ENCODE measurements at regions not wholly inside any gene's neighbourhood (a gene's known extent, or its start where the extent isn't known, plus 50 kb on each side); places are given as distances from the start of the nearest gene placed in this dataset.

DNA sequence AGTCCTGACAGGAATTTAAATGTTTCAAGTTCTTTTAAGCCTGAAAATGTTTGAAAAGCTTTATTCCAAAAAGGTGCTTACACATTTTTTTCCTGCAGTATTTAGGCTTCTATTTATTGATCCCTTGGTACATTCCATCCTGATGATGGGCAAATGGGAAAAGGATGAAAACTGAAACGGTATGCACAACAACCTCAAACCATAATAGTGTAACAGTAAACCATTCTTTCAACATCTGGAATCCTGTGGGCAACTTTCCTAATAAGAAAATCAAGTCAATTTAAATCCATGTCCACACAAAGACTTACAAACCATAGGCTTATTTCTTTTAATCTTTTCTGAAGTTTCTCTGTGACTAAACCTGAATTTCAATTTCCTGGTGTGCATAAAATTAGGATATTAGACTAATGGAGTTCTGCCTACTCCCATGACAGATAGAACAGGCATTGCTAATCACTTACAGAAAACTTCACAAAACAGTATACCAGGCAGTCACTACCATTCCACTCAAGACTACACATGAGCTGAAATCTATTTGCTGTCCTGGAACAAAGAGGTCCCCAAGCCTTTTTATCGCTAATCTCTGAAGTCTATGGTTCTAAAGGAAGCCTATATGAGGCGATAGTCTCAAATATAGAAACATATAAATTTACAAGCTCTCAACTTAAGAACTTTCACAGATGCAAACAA, 103.3 kb downstream of the DLEU7 start:
- Histone ChIP-seq H3K9me3 (no peaks in the 10 kb centered on the region), H3K36me3 (ENCODE audit: control insufficient read depth in 2 of 2, extremely low read depth in 1 of 2, insufficient read depth in 1 of 2, low read length in 1 of 2) (no peaks in the 10 kb centered on the region), H3K4me3 (ENCODE audit: control insufficient read depth in 1 of 2, extremely low read depth in 1 of 2, low read length in 1 of 2) (no peak overlapping the region), H3K27me3 (replicated peaks in 1 of 2; ENCODE audit: control insufficient read depth in 2 of 2, extremely low read depth in 1 of 2, insufficient read depth in 2 of 2, low read length in 1 of 2) (no peaks in the 10 kb centered on the region), H3K27ac (ENCODE audit: low read length) (no peak overlapping the region), H3K4me1 (ENCODE audit: control insufficient read depth in 1 of 2, extremely low read depth in 1 of 2, insufficient read depth in 2 of 2, low read length in 2 of 2) (peaks cover 0 to 5% of the 10 kb centered on the region in 2 experiments)
- WGBS (ENCODE audit: insufficient coverage) = no CpG with 5 or more reads among the region's 3 CpGs
- H3K27ac Mint-ChIP-seq = no peak overlapping the region
- no peaks in the 10 kb centered on the region for H3K9me3 Mint-ChIP-seq
- H3K4me3 Mint-ChIP-seq = no peak overlapping the region
- CTCF ChIA-PET = no interaction called here
- POLR2A ChIA-PET = no interaction called here
- no peak for ATAC-seq (replicated peaks in 1 of 4)
- no peaks in the 10 kb centered on the region for H3K36me3 Mint-ChIP-seq
- H3K4me1 Mint-ChIP-seq = peaks cover 0 to 4% (median 0%) of the 10 kb centered on the region in 3 donors
- no peaks in the 10 kb centered on the region for H3K27me3 Mint-ChIP-seq
- no peak for DNase-seq

DNA sequence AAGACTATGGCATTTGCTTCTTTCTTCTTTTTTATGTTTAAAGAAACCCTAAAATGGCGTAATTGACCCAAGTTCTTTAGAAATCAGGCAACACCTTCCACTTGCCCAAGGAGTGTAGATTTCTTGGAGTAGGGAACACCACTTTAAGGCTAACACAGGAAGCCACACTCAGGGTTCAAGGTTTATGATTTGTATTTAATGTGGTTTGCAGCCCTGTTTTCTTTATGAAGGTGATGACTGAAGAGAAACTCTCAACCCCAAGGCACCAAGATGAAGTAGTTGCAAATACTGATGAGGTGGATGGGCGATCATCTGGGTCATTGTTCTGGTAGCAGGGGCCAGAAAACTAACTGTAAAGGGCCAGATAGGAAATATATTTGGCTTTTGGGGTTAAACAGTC, 101.1 kb downstream of the DLEU7 start:
- 33% methylated on average over 1 of the region's 2 CpGs for WGBS (ENCODE audit: insufficient coverage)

DNA sequence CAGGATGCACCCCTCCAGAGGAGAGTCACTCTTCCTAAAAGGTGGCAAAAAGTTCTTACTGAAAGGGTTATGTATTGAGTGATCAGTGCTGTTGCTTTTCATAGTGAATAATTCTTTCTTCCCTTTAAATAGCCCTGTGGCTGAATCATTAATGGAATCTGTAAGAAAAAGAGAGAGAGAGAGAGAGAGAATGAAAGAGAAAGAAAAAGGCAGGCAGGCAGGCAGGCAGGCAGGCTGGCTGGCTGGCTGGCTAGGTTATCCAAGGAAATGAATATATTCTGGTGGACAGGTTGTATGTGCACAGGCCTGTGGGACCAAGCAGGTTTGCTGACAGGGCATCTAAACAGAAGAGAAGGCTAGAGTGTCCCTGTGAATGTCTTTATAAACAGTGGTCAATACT, 100.5 kb downstream of the DLEU7 start:
- H3K27me3 ChIP-seq (replicated peaks in 1 of 2; ENCODE audit: control insufficient read depth in 2 of 2, extremely low read depth in 1 of 2, insufficient read depth in 2 of 2, low read length in 1 of 2) = no peaks in the 10 kb centered on the region
- Mint-ChIP-seq H3K4me1 (peaks cover 0 to 4% (median 0%) of the 10 kb centered on the region in 3 donors), H3K9me3 (no peaks in the 10 kb centered on the region), H3K27me3 (no peaks in the 10 kb centered on the region), H3K27ac (no peak overlapping the region), H3K36me3 (no peaks in the 10 kb centered on the region), H3K4me3 (no peak overlapping the region)
- H3K27ac ChIP-seq (ENCODE audit: low read length) = no peak overlapping the region
- CTCF ChIA-PET = interaction anchor here in 1 of 2 donors (0.6 kb wide), 1 partner anchor 540 kb away, joined by 6 read pairs; no protein-coding TSS in a partner anchor
- H3K4me1 ChIP-seq (ENCODE audit: control insufficient read depth in 1 of 2, extremely low read depth in 1 of 2, insufficient read depth in 2 of 2, low read length in 2 of 2) = peaks cover 0 to 5% of the 10 kb centered on the region in 2 experiments
- POLR2A ChIA-PET = no interaction called here
- no peak for DNase-seq
- no peaks in the 10 kb centered on the region for H3K36me3 ChIP-seq (ENCODE audit: control insufficient read depth in 2 of 2, extremely low read depth in 1 of 2, insufficient read depth in 1 of 2, low read length in 1 of 2)
- H3K4me3 ChIP-seq (ENCODE audit: control insufficient read depth in 1 of 2, extremely low read depth in 1 of 2, low read length in 1 of 2) = no peak overlapping the region
- no peaks in the 10 kb centered on the region for H3K9me3 ChIP-seq
- ATAC-seq (replicated peaks in 1 of 4) = no peak

More for the DNA sequence above, 101.1 kb downstream of the DLEU7 start:
- ChIA-PET CTCF (no interaction called here), POLR2A (no interaction called here)
- Mint-ChIP-seq H3K36me3 (no peaks in the 10 kb centered on the region), H3K9me3 (no peaks in the 10 kb centered on the region), H3K27ac (no peak overlapping the region), H3K27me3 (no peaks in the 10 kb centered on the region), H3K4me3 (no peak overlapping the region), H3K4me1 (peaks cover 0 to 4% (median 0%) of the 10 kb centered on the region in 3 donors)
- ATAC-seq (replicated peaks in 1 of 4) = no peak
- no peak for DNase-seq
- Histone ChIP-seq H3K9me3 (no peaks in the 10 kb centered on the region), H3K4me1 (ENCODE audit: control insufficient read depth in 1 of 2, extremely low read depth in 1 of 2, insufficient read depth in 2 of 2, low read length in 2 of 2) (peaks cover 0 to 5% of the 10 kb centered on the region in 2 experiments), H3K4me3 (ENCODE audit: control insufficient read depth in 1 of 2, extremely low read depth in 1 of 2, low read length in 1 of 2) (no peak overlapping the region), H3K27ac (ENCODE audit: low read length) (no peak overlapping the region), H3K27me3 (replicated peaks in 1 of 2; ENCODE audit: control insufficient read depth in 2 of 2, extremely low read depth in 1 of 2, insufficient read depth in 2 of 2, low read length in 1 of 2) (no peaks in the 10 kb centered on the region), H3K36me3 (ENCODE audit: control insufficient read depth in 2 of 2, extremely low read depth in 1 of 2, insufficient read depth in 1 of 2, low read length in 1 of 2) (no peaks in the 10 kb centered on the region)

DNA sequence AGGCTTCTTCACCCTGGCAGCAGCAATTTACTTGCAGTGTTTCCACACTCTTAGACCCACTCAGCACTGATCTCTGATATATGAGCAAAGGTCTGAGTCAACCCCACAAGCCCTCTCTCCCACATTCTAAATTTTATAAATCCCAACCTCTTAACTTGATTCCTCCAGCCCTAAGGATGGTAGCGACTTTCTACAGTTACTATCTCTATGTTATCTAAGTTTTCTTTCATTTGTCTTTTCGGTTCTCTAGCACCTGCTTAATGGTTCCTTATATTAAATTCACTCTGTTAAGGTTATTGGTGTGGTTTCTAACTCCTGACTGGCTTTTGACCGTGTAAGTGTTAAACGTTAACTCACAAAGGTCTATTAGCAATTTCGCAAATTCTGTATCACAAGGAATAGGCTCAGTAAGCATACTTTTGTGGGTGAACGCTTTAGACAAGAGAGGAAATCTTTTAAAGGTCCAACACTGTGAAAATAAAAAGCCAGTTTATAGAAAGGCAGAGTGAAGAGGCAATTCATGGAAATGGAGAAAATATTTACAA, 99.3 kb downstream of the DLEU7 start:
- Histone ChIP-seq H3K4me1 (ENCODE audit: control insufficient read depth in 1 of 2, extremely low read depth in 1 of 2, insufficient read depth in 2 of 2, low read length in 2 of 2) (peaks cover 0 to 5% of the 10 kb centered on the region in 2 experiments), H3K36me3 (ENCODE audit: control insufficient read depth in 2 of 2, extremely low read depth in 1 of 2, insufficient read depth in 1 of 2, low read length in 1 of 2) (no peaks in the 10 kb centered on the region), H3K27ac (ENCODE audit: low read length) (no peak overlapping the region), H3K27me3 (replicated peaks in 1 of 2; ENCODE audit: control insufficient read depth in 2 of 2, extremely low read depth in 1 of 2, insufficient read depth in 2 of 2, low read length in 1 of 2) (no peaks in the 10 kb centered on the region), H3K9me3 (no peaks in the 10 kb centered on the region), H3K4me3 (ENCODE audit: control insufficient read depth in 1 of 2, extremely low read depth in 1 of 2, low read length in 1 of 2) (no peak overlapping the region)
- Mint-ChIP-seq H3K27me3 (no peaks in the 10 kb centered on the region), H3K4me1 (peaks cover 0 to 4% (median 0%) of the 10 kb centered on the region in 3 donors), H3K27ac (no peak overlapping the region), H3K4me3 (no peak overlapping the region), H3K36me3 (no peaks in the 10 kb centered on the region), H3K9me3 (no peaks in the 10 kb centered on the region)
- POLR2A ChIA-PET = no interaction called here
- CTCF ChIA-PET = no interaction called here
- no peak for ATAC-seq (replicated peaks in 1 of 4)
- DNase-seq = no peak
- WGBS (ENCODE audit: insufficient coverage) = 100% methylated on average over 2 of the region's 6 CpGs

DNA sequence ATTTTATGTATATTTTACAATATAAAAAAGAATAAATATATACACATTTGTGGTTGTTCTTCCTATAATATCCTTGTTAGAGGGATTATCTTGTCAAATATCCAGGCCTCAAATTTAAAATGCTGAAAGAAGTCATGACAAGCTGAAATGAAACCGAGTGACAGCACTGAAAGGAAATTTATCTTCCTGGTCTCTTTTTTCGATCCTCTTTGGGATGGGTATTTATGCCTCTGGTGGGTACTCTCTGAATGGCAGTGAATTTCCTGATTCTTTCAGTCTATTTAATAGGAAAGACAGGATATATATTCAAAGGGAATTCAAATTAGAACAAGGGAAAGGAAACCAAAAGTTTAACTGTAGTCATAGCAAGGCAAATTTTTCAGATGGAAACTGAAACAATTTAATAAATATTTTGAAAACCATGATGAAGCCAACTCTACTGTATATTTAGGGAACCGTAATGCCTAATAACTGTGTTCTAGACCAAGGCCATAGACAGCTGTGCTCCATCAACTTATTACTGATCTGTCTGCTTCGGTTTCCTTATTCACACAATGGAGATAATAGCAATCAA, 97.9 kb downstream of the DLEU7 start:
- CTCF ChIA-PET = interaction anchor here in 1 of 2 donors (0.6 kb wide), 1 partner anchor 1540 kb away, joined by 3 read pairs; no protein-coding TSS in a partner anchor
- no peak for ATAC-seq (replicated peaks in 1 of 4)
- 100% methylated on average over 1 of the region's 4 CpGs for WGBS (ENCODE audit: insufficient coverage)

DNA sequence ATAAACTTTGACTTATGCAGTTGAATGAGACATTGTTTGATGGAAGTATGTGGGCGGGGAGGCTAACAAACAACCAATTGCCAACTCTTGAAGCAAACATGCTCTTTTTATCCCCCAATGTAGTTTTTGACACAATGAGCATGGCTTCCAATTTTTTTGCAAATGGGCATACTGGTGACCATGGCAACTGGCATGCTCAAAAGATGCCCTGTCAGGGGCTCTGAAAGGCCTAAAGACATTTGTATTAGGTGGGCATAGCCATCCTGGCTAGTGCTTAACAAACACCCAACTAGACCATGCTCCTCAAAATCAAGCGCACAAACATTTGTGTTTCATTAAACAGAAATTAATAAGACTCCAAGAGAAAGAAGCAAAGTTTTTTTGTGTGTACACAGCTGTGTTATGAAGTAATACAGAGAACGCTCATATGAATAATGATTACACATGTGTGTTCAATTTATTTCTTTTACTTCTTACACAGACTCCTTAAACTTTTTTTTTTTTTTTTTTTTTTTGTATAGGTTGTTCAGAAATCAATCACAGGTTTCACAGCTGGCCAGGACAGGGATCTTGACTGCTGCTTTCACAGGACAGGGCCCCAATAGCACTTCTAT, 95.6 kb downstream of the DLEU7 start:
- Histone ChIP-seq H3K36me3 (ENCODE audit: control insufficient read depth in 2 of 2, extremely low read depth in 1 of 2, insufficient read depth in 1 of 2, low read length in 1 of 2) (no peaks in the 10 kb centered on the region), H3K4me1 (ENCODE audit: control insufficient read depth in 1 of 2, extremely low read depth in 1 of 2, insufficient read depth in 2 of 2, low read length in 2 of 2) (peaks cover 0 to under 1% of the 10 kb centered on the region in 2 experiments), H3K9me3 (no peaks in the 10 kb centered on the region), H3K27me3 (replicated peaks in 1 of 2; ENCODE audit: control insufficient read depth in 2 of 2, extremely low read depth in 1 of 2, insufficient read depth in 2 of 2, low read length in 1 of 2) (no peaks in the 10 kb centered on the region), H3K27ac (ENCODE audit: low read length) (no peak overlapping the region), H3K4me3 (ENCODE audit: control insufficient read depth in 1 of 2, extremely low read depth in 1 of 2, low read length in 1 of 2) (no peak overlapping the region)
- Mint-ChIP-seq H3K9me3 (peaks cover 0 to 5% (median 4%) of the 10 kb centered on the region in 3 donors), H3K4me1 (peaks cover 0 to 5% (median 0%) of the 10 kb centered on the region in 3 donors), H3K27ac (no peak overlapping the region), H3K27me3 (peaks cover 2 to 5% of the 10 kb centered on the region in 2 donors), H3K36me3 (no peaks in the 10 kb centered on the region), H3K4me3 (no peak overlapping the region)
- POLR2A ChIA-PET = no interaction called here
- DNase-seq (no peak), ATAC-seq (replicated peaks in 1 of 4) (no peak)
- CTCF ChIA-PET = no interaction called here
- WGBS (ENCODE audit: insufficient coverage) = no CpG with 5 or more reads among the region's 3 CpGs

More for the DNA sequence above, 97.9 kb downstream of the DLEU7 start:
- POLR2A ChIA-PET = no interaction called here
- no peak overlapping the region for H3K27ac ChIP-seq (ENCODE audit: low read length)
- Mint-ChIP-seq H3K9me3 (peaks cover 0 to 5% (median 4%) of the 10 kb centered on the region in 3 donors), H3K27ac (no peak overlapping the region), H3K4me1 (peaks cover 0 to 4% (median 0%) of the 10 kb centered on the region in 3 donors), H3K4me3 (no peak overlapping the region), H3K36me3 (no peaks in the 10 kb centered on the region), H3K27me3 (peaks cover 2 to 5% of the 10 kb centered on the region in 2 donors)
- H3K4me1 ChIP-seq (ENCODE audit: control insufficient read depth in 1 of 2, extremely low read depth in 1 of 2, insufficient read depth in 2 of 2, low read length in 2 of 2) = peaks cover 0 to 5% of the 10 kb centered on the region in 2 experiments
- no peaks in the 10 kb centered on the region for H3K36me3 ChIP-seq (ENCODE audit: control insufficient read depth in 2 of 2, extremely low read depth in 1 of 2, insufficient read depth in 1 of 2, low read length in 1 of 2)
- H3K27me3 ChIP-seq (replicated peaks in 1 of 2; ENCODE audit: control insufficient read depth in 2 of 2, extremely low read depth in 1 of 2, insufficient read depth in 2 of 2, low read length in 1 of 2) = no peaks in the 10 kb centered on the region
- H3K9me3 ChIP-seq = no peaks in the 10 kb centered on the region
- H3K4me3 ChIP-seq (ENCODE audit: control insufficient read depth in 1 of 2, extremely low read depth in 1 of 2, low read length in 1 of 2) = no peak overlapping the region
- no peak for DNase-seq

All from T-cell (primary cell).